ENCODE measurements at regions not wholly inside any gene's neighbourhood (a gene's known extent, or its start where the extent isn't known, plus 50 kb on each side); places are given as distances from the start of the nearest gene placed in this dataset.

DNA sequence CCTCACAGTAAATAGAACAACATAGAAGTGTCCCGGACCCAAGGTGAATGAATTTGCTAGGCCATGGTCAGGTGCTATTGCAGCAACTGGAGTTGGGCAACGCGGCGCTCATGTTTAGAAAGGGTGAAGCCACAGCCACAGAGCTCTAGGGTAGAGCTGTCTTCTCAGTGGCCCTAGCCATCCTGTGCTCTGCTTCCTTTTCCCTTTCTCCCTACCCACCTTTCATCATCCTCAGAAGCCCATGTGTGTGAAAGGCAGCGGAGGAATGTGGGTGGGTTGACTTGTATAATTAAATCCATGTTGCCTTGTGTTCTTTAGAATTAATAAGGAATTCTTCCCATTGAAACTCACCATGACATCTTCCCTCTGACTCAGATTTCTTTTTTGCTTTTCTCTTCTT is 336.7 kb downstream of the OSR1 start:
- intact Hi-C loops (cut with micrococcal nuclease; ENCODE audit: unreplicated experiment) = loop anchor here (2.0 kb wide), 1 partner anchor 29 kb away; no protein-coding TSS in a partner anchor
- BruUV-seq (replicated peaks) = no TSS peak
- no peaks in the 10 kb centered on the region for H3K9me3 Mint-ChIP-seq (ENCODE audit: low read depth, unreplicated experiment)

GRCh38 chr2:19021100-19021476 is 337.3 kb downstream of the OSR1 start:
- Mint-ChIP-seq H3K36me3 (ENCODE audit: insufficient read depth, unreplicated experiment) (no peaks in the 10 kb centered on the region), H3K27me3 (ENCODE audit: unreplicated experiment) (no peaks in the 10 kb centered on the region), H3K27ac (ENCODE audit: unreplicated experiment) (no peak overlapping the region), H3K4me1 (ENCODE audit: low read depth, unreplicated experiment) (peaks cover 10% of the 10 kb centered on the region), H3K4me3 (ENCODE audit: low read depth, unreplicated experiment) (no peak overlapping the region), H3K9me3 (ENCODE audit: low read depth, unreplicated experiment) (no peaks in the 10 kb centered on the region)
- CTCF ChIA-PET = interaction anchor here (1.0 kb wide), 1 partner anchor 109 kb away, joined by 3 read pairs; no protein-coding TSS in a partner anchor
- no peak for DNase-seq
- intact Hi-C loops (cut with micrococcal nuclease; ENCODE audit: unreplicated experiment) = loop anchor here (2.0 kb wide), 1 partner anchor 28 kb away; no protein-coding TSS in a partner anchor
- BruUV-seq (replicated peaks) = no TSS peak
- TF ChIP-seq, protein P1, sequence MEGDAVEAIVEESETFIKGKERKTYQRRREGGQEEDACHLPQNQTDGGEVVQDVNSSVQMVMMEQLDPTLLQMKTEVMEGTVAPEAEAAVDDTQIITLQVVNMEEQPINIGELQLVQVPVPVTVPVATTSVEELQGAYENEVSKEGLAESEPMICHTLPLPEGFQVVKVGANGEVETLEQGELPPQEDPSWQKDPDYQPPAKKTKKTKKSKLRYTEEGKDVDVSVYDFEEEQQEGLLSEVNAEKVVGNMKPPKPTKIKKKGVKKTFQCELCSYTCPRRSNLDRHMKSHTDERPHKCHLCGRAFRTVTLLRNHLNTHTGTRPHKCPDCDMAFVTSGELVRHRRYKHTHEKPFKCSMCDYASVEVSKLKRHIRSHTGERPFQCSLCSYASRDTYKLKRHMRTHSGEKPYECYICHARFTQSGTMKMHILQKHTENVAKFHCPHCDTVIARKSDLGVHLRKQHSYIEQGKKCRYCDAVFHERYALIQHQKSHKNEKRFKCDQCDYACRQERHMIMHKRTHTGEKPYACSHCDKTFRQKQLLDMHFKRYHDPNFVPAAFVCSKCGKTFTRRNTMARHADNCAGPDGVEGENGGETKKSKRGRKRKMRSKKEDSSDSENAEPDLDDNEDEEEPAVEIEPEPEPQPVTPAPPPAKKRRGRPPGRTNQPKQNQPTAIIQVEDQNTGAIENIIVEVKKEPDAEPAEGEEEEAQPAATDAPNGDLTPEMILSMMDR (IDR thresholded peaks at IDR 0.05; ENCODE audit: unreplicated experiment) = no peak

More for the DNA sequence above, 336.7 kb downstream of the OSR1 start:
- TF ChIP-seq, protein P1 (IDR thresholded peaks at IDR 0.05; ENCODE audit: unreplicated experiment) = no peak
- CTCF ChIA-PET = no interaction called here
- DNase-seq = no peak
- no peak overlapping the region for H3K27ac Mint-ChIP-seq (ENCODE audit: unreplicated experiment)
- no peak overlapping the region for H3K4me3 Mint-ChIP-seq (ENCODE audit: low read depth, unreplicated experiment)
- H3K36me3 Mint-ChIP-seq (ENCODE audit: insufficient read depth, unreplicated experiment) = no peaks in the 10 kb centered on the region
- no peaks in the 10 kb centered on the region for H3K27me3 Mint-ChIP-seq (ENCODE audit: unreplicated experiment)
- H3K4me1 Mint-ChIP-seq (ENCODE audit: low read depth, unreplicated experiment) = peaks cover 10% of the 10 kb centered on the region

GRCh38 chr2:19020144-19021099 is 338.0 kb downstream of the OSR1 start:
- CTCF ChIA-PET = interaction anchor here (1.0 kb wide), 1 partner anchor 110 kb away, joined by 3 read pairs; no protein-coding TSS in a partner anchor
- H3K4me3 Mint-ChIP-seq (ENCODE audit: low read depth, unreplicated experiment) = no peak overlapping the region
- H3K36me3 Mint-ChIP-seq (ENCODE audit: insufficient read depth, unreplicated experiment) = no peaks in the 10 kb centered on the region
- H3K27ac Mint-ChIP-seq (ENCODE audit: unreplicated experiment) = no peak overlapping the region
- intact Hi-C loops (cut with micrococcal nuclease; ENCODE audit: unreplicated experiment) = loop anchor here (2.0 kb wide), 1 partner anchor 28 kb away; no protein-coding TSS in a partner anchor
- TF ChIP-seq, protein P1 (IDR thresholded peaks at IDR 0.05; ENCODE audit: unreplicated experiment) = no peak
- DNase-seq = peak; percentile 6
- BruUV-seq (replicated peaks) = no TSS peak
- H3K9me3 Mint-ChIP-seq (ENCODE audit: low read depth, unreplicated experiment) = no peaks in the 10 kb centered on the region
- no peaks in the 10 kb centered on the region for H3K27me3 Mint-ChIP-seq (ENCODE audit: unreplicated experiment)
- peaks cover 10% of the 10 kb centered on the region for H3K4me1 Mint-ChIP-seq (ENCODE audit: low read depth, unreplicated experiment)

DNA sequence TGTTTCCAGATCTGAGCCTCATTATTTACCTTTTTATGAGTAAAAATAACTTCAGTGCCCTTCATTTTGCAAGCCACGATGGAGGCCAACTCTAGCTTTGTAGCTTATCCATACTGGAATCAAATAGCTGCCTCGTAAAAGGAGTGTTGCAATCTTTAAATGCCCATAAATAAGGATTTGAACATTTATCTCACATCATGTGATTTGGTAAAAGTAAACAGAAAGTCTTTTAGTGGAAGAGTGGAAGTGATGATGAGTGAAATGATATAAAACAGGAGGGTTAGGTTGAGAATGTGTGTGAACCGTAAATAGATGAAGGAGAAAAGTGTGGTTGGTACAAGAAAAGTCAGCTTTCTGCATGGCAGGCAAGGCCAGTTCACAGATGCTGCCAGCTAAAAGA is 348.9 kb downstream of the OSR1 start:
- Mint-ChIP-seq H3K9me3 (ENCODE audit: low read depth, unreplicated experiment) (no peaks in the 10 kb centered on the region), H3K27ac (ENCODE audit: unreplicated experiment) (no peak overlapping the region), H3K4me1 (ENCODE audit: low read depth, unreplicated experiment) (no peaks in the 10 kb centered on the region), H3K27me3 (ENCODE audit: unreplicated experiment) (no peaks in the 10 kb centered on the region), H3K4me3 (ENCODE audit: low read depth, unreplicated experiment) (no peak overlapping the region), H3K36me3 (ENCODE audit: insufficient read depth, unreplicated experiment) (no peaks in the 10 kb centered on the region)
- intact Hi-C loops (cut with micrococcal nuclease; ENCODE audit: unreplicated experiment) = no loop called here
- BruUV-seq (replicated peaks) = no TSS peak
- no peak for DNase-seq
- CTCF ChIA-PET = no interaction called here
- TF ChIP-seq, protein P1 (IDR thresholded peaks at IDR 0.05; ENCODE audit: unreplicated experiment) = no peak

Data from Calu3 (cell line).